Gastrocnemius medialis (tissue), 4 donors: ENCODE measurements at regions not wholly inside any gene's neighbourhood (a gene's known extent, or its start where the extent isn't known, plus 50 kb on each side); places are given as distances from the start of the nearest gene placed in this dataset.

Experiments
- ATAC-seq, 2 donors: fragments of 150-250 bp; one replicate each; pipeline ENCODE4 v1.9.1; 2016
- DNase-seq, 2 donors: peaks; one replicate each; pipeline ENCODE4 v3.0.0-alpha.2; 2019
- H3K27ac ChIP-seq, 4 donors: fragments of 200-600 bp; sonication (generic); 1 replicate in 1 of 4; 2 replicates in 3 of 4; pipeline ENCODE4 v1.5.1; 2016 to 2018; ENCODE audit warnings: mild to moderate bottlenecking in 2 of 4, moderate library complexity in 1 of 4
- H3K27me3 ChIP-seq, 3 donors: fragments of 200-600 bp; sonication (generic) in 2 of 3; 1 replicate in 1 of 3; 2 replicates in 2 of 3; pipeline versions ENCODE4 v1.5.1 to v1.6.0; 2016 to 2019; ENCODE audit warnings: mild to moderate bottlenecking in 1 of 3, moderate library complexity in 1 of 3
- H3K36me3 ChIP-seq, 2 donors: fragments of 200-600 bp; sonication (generic) in 1 of 2; one replicate each; pipeline ENCODE4 v1.5.1; 2017 to 2018
- H3K4me1 ChIP-seq, 2 donors: fragments of 200-600 bp; sonication (generic) in 1 of 2; one replicate each; pipeline ENCODE4 v1.5.1; 2016 to 2017; ENCODE audit warnings: mild to moderate bottlenecking in 2 of 2
- H3K4me3 ChIP-seq, 4 donors: fragments of 200-600 bp; sonication (generic) in 3 of 4; 1 replicate in 1 of 4; 2 replicates in 3 of 4; pipeline ENCODE4 v1.5.1; 2016 to 2019; ENCODE audit warnings: mild to moderate bottlenecking in 2 of 4
- H3K9me3 ChIP-seq, 3 donors: fragments of 200-600 bp; sonication (generic) in 2 of 3; 1 replicate in 1 of 3; 2 replicates in 2 of 3; pipeline ENCODE4 v1.5.1; 2016 to 2019
- POLR2A ChIP-seq, 2 donors: fragments of 450-650 bp; IDR thresholded peaks; one replicate each; pipeline ENCODE4 v1.6.1; 2017; ENCODE audit warnings: antibody characterized with exemption in 2 of 2, mild to moderate bottlenecking in 2 of 2, moderate library complexity in 2 of 2
- in situ Hi-C, 4 donors: fragments of 200-750 bp; cut with MboI; loops; one replicate each; pipeline versions ENCODE4 v1.15.0 to v1.8.0; 2017; ENCODE audit warnings: low sequenced_read_pairs in 4 of 4
- intact Hi-C: fragments of 100-400 bp; cut with DNase I; formaldehyde crosslinking; loops from one replicate; pipeline ENCODE4 v1.15.1; 2023; ENCODE audit warnings: low total_unique reads
- TF ChIP-seq, protein P1 (sequence below), 5 experiments: fragments of 450-650 bp in 3 of 5; fragments of 200-600 bp in 2 of 5; sonication (generic) in 2 of 5; IDR thresholded peaks in 4 of 5; conservative IDR thresholded peaks in 1 of 5; 1 replicate in 4 of 5; 2 replicates in 1 of 5; pipeline ENCODE4 v1.5.1; 2016 to 2019; ENCODE audit warnings: antibody characterized with exemption in 5 of 5, mild to moderate bottlenecking in 3 of 5, moderate library complexity in 3 of 5

DNA sequence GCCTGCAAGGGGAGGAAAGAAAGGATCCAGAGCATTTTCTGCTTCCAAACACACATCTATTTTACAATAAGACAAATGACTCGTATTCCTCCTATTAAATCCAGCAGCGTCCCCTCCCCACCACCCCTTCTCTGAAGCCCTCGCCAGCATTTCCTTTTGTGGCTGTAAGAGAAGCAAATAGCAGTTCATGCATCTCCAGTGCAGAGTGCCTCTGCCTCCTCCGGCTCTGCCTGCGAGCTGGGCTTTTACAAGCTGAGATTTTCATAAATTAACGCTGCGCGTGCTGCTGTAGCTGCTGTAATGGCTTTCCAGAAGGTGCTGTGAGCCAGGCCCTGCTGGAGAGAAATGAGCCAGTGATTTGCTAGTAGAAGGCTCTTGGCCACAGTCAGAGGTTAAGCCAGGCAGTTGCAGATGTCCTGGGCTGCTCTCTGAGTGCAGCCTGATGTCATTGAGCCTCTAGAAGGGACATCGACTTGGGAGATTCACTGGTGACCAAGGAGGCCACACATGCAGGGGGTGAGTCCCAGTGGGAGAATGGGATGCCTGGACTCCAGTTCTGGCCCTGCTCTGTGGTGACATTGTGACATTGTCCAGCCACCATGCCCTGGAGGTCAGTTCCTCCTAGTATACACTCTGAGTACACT lies 134.5 kb upstream of the NAV2 start:
- Histone ChIP-seq H3K27me3 (no peaks in the 10 kb centered on the region), H3K4me1 (peaks cover 19 to 20% of the 10 kb centered on the region in 2 donors), H3K4me3 (no peak overlapping the region), H3K9me3 (no peaks in the 10 kb centered on the region), H3K27ac (peak overlapping the region; percentile 28 to 59 (median 44)), H3K36me3 (no peaks in the 10 kb centered on the region)
- ATAC-seq, result peak; percentile 79 to 83
- in situ Hi-C loops (no loop called here), intact Hi-C loops (no loop called here)
- DNase-seq, result peak in 1 of 2 donors; percentile 28
- TF ChIP-seq POLR2A (IDR thresholded peaks at IDR 0.05), result no peak
- TF ChIP-seq, protein P1, sequence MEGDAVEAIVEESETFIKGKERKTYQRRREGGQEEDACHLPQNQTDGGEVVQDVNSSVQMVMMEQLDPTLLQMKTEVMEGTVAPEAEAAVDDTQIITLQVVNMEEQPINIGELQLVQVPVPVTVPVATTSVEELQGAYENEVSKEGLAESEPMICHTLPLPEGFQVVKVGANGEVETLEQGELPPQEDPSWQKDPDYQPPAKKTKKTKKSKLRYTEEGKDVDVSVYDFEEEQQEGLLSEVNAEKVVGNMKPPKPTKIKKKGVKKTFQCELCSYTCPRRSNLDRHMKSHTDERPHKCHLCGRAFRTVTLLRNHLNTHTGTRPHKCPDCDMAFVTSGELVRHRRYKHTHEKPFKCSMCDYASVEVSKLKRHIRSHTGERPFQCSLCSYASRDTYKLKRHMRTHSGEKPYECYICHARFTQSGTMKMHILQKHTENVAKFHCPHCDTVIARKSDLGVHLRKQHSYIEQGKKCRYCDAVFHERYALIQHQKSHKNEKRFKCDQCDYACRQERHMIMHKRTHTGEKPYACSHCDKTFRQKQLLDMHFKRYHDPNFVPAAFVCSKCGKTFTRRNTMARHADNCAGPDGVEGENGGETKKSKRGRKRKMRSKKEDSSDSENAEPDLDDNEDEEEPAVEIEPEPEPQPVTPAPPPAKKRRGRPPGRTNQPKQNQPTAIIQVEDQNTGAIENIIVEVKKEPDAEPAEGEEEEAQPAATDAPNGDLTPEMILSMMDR (IDR thresholded peaks at IDR 0.05 in 4 of 5, conservative IDR thresholded peaks at IDR 0.05 in 1 of 5), result no peak

- H3K27me3 ChIP-seq, result no peaks in the 10 kb centered on the region
- H3K4me1 ChIP-seq, result peaks cover 19 to 20% of the 10 kb centered on the region in 2 donors
- H3K27ac ChIP-seq, result peak overlapping the region; percentile 28 to 59 (median 44)
- no peaks in the 10 kb centered on the region for H3K36me3 ChIP-seq
- no peaks in the 10 kb centered on the region for H3K9me3 ChIP-seq
- DNase-seq (no peak), ATAC-seq (peak in 1 of 2 donors; percentile 19)
- H3K4me3 ChIP-seq, result no peak overlapping the region
- intact Hi-C loops, result no loop called here
- TF ChIP-seq, protein P1 (IDR thresholded peaks at IDR 0.05 in 4 of 5, conservative IDR thresholded peaks at IDR 0.05 in 1 of 5), result no peak
- TF ChIP-seq POLR2A (IDR thresholded peaks at IDR 0.05), result no peak
- in situ Hi-C loops, result no loop called here
Observed at GRCh38 chr11:19577391-19577975, 135.2 kb upstream of the NAV2 start.

DNA sequence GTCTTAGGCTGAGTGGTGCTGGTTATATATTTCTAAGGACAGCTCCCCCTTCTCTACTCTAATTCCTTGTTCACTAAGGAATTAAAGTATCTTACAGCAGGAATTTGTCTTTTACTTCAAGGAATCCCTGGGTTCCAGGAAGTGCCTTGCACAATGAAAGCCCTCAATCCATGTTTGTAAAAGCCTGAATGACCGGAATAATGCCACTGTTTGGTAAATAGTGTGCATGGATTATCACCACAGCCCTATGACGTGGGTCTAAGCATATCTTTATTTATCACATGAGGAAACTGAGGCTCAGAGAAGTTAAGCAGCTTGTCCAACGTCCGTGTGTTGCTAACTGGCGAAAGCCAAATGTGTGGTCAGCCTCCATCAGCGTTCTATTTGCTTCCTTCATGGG lies 135.7 kb upstream of the NAV2 start:
- peaks cover 19 to 20% of the 10 kb centered on the region in 2 donors for H3K4me1 ChIP-seq
- DNase-seq, result no peak

DNA sequence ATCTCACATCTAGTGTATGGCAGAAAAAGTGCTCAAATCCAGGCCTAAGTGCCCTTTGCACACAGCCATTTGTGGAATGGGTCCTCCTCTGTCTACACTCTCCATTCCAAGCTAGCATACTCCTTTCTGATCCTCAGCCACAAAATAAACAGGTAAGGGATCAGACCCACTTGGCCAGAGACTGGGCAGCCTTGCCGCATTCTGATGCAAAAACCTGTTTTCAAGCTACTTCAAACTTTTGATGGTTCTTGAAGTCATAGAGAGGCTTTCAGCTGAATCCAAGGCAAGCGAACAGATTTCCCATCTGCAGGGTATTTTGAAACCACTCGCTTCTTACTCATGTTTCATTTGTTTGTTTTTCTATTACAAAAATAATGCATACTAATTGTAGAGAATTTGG lies 136.6 kb upstream of the NAV2 start:
- Histone ChIP-seq H3K4me3 (no peak overlapping the region), H3K9me3 (no peaks in the 10 kb centered on the region), H3K27ac (no peak overlapping the region), H3K4me1 (peaks cover 19 to 20% of the 10 kb centered on the region in 2 donors), H3K27me3 (no peaks in the 10 kb centered on the region), H3K36me3 (no peaks in the 10 kb centered on the region)
- TF ChIP-seq, protein P1 (IDR thresholded peaks at IDR 0.05 in 4 of 5, conservative IDR thresholded peaks at IDR 0.05 in 1 of 5), result no peak
- no peak for TF ChIP-seq POLR2A (IDR thresholded peaks at IDR 0.05)
- ATAC-seq (no peak), DNase-seq (no peak)
- intact Hi-C loops (no loop called here), in situ Hi-C loops (no loop called here)

More for the DNA sequence above, 135.7 kb upstream of the NAV2 start:
- in situ Hi-C loops (no loop called here), intact Hi-C loops (no loop called here)
- TF ChIP-seq POLR2A (IDR thresholded peaks at IDR 0.05), result no peak
- TF ChIP-seq, protein P1 (IDR thresholded peaks at IDR 0.05 in 4 of 5, conservative IDR thresholded peaks at IDR 0.05 in 1 of 5), result no peak
- Histone ChIP-seq H3K4me3 (no peak overlapping the region), H3K27ac (peak overlapping the region; percentile 28 to 59 (median 44)), H3K27me3 (no peaks in the 10 kb centered on the region), H3K9me3 (no peaks in the 10 kb centered on the region), H3K36me3 (no peaks in the 10 kb centered on the region)
- no peak for ATAC-seq
